ENCODE measurements at regions not wholly inside any gene's neighbourhood (a gene's known extent, or its start where the extent isn't known, plus 50 kb on each side); places are given as distances from the start of the nearest gene placed in this dataset.

GRCh38 chr4:128393101-128393704 lies 105.6 kb upstream of the PGRMC2 start:
- DNase-seq (ENCODE audit: low read depth in 4 of 4, low spot score in 1 of 4): no peak

- no peak for DNase-seq (ENCODE audit: low read depth in 4 of 4, low spot score in 1 of 4)
These were observed 102.9 kb upstream of the PGRMC2 start for GRCh38 chr4:128390475-128390996.

GRCh38 chr4:128388796-128389195 lies 101.2 kb upstream of the PGRMC2 start:
- DNase-seq (ENCODE audit: low read depth in 4 of 4, low spot score in 1 of 4): no peak

- DNase-seq (ENCODE audit: low read depth in 4 of 4, low spot score in 1 of 4): no peak
These were observed 100.7 kb upstream of the PGRMC2 start for GRCh38 chr4:128388352-128388630.

GRCh38 chr4:128387600-128388351 lies 100.2 kb upstream of the PGRMC2 start:
- DNase-seq (ENCODE audit: low read depth in 4 of 4, low spot score in 1 of 4): no peak

GRCh38 chr4:128386761-128387599 lies 99.4 kb upstream of the PGRMC2 start:
- no peak for DNase-seq (ENCODE audit: low read depth in 4 of 4, low spot score in 1 of 4)

GRCh38 chr4:128385683-128386304 lies 98.2 kb upstream of the PGRMC2 start:
- DNase-seq (ENCODE audit: low read depth in 4 of 4, low spot score in 1 of 4): no peak

GRCh38 chr4:128384765-128385598 lies 97.4 kb upstream of the PGRMC2 start:
- no peak for DNase-seq (ENCODE audit: low read depth in 4 of 4, low spot score in 1 of 4)

GRCh38 chr4:128384091-128384520 lies 96.5 kb upstream of the PGRMC2 start:
- DNase-seq (ENCODE audit: low read depth in 4 of 4, low spot score in 1 of 4): no peak

GRCh38 chr4:128381748-128382559 lies 94.3 kb upstream of the PGRMC2 start:
- no peak for DNase-seq (ENCODE audit: low read depth in 4 of 4, low spot score in 1 of 4)

- DNase-seq (ENCODE audit: low read depth in 4 of 4, low spot score in 1 of 4): no peak
These were observed 92.7 kb upstream of the PGRMC2 start for GRCh38 chr4:128380306-128380705.

- no peak for DNase-seq (ENCODE audit: low read depth in 4 of 4, low spot score in 1 of 4)
These were observed 92.2 kb upstream of the PGRMC2 start for GRCh38 chr4:128379860-128380259.

- no peak for DNase-seq (ENCODE audit: low read depth in 4 of 4, low spot score in 1 of 4)
These were observed 91.1 kb upstream of the PGRMC2 start for GRCh38 chr4:128378668-128379067.

- no peak for DNase-seq (ENCODE audit: low read depth in 4 of 4, low spot score in 1 of 4)
These were observed 89.3 kb upstream of the PGRMC2 start for GRCh38 chr4:128376958-128377357.

- DNase-seq (ENCODE audit: low read depth in 4 of 4, low spot score in 1 of 4): no peak
These were observed 88.7 kb upstream of the PGRMC2 start for GRCh38 chr4:128376303-128376702.

- DNase-seq (ENCODE audit: low read depth in 4 of 4, low spot score in 1 of 4): no peak
These were observed 86.0 kb upstream of the PGRMC2 start for GRCh38 chr4:128373628-128374027.

GRCh38 chr4:128371876-128372275 lies 84.3 kb upstream of the PGRMC2 start:
- no peak for DNase-seq (ENCODE audit: low read depth in 4 of 4, low spot score in 1 of 4)

GRCh38 chr4:128371001-128371777 lies 83.6 kb upstream of the PGRMC2 start:
- no peak for DNase-seq (ENCODE audit: low read depth in 4 of 4, low spot score in 1 of 4)

- DNase-seq (ENCODE audit: low read depth in 4 of 4, low spot score in 1 of 4): no peak
These were observed 78.6 kb upstream of the PGRMC2 start for GRCh38 chr4:128366212-128366611.
